ENCODE measurements at regions not wholly inside any gene's neighbourhood (a gene's known extent, or its start where the extent isn't known, plus 50 kb on each side); places are given as distances from the start of the nearest gene placed in this dataset.

DNA sequence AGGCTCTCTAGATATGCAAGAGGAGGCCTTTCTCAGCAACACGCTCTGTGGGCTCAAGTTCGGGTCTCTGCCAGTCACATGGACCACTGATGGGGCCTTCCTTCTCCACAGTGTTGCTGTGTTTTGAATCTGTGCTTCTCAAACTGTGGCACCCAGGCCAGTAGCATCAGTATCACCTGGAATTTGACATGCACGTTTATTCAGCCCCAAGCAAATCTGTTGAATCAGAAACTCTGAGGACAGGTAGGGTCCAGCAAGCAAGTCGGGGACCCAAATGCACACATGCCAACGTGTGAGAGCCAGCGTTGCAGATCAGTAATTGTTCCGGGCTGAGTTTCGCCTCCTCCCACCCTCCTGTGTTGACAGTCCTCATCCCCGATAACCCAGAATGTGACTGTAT, 502.6 kb downstream of the IRX1 start:
- Histone ChIP-seq H3K36me3 (ENCODE audit: control insufficient read depth, insufficient read depth, low read length, severe bottlenecking) (no peaks in the 10 kb centered on the region), H3K9me3 (ENCODE audit: control insufficient read depth, low read length) (no peaks in the 10 kb centered on the region), H3K4me3 (ENCODE audit: low read length) (no peak overlapping the region), H3K9ac (ENCODE audit: low read length) (no peak overlapping the region), H3K4me1 (ENCODE audit: control insufficient read depth, insufficient read depth, low read length) (no peaks in the 10 kb centered on the region), H3K27me3 (replicated peaks; ENCODE audit: control insufficient read depth, insufficient read depth, low read length) (no peaks in the 10 kb centered on the region)
- no peak for DNase-seq (ENCODE audit: low read depth)

DNA sequence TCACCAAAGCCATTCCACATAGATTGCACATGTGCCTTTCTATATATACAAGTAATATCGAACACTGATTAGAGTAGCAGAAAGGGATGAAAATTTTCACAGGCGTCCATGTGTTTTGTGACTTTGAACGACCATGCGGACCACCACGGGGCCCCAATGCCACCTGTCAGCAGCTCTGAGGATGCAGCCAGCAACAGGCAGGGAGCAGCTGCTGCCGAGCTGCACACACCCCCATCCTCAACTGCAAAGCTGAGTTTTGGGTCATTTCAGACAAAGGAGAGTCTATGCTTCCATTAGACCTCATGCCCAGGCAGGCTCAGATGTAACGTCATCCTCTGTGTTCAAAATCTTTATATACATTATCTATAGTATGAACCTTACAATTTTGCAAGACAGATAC, 503.8 kb downstream of the IRX1 start:
- no peak overlapping the region for H3K9ac ChIP-seq (ENCODE audit: low read length)
- H3K27me3 ChIP-seq (replicated peaks; ENCODE audit: control insufficient read depth, insufficient read depth, low read length), result no peaks in the 10 kb centered on the region
- no peaks in the 10 kb centered on the region for H3K36me3 ChIP-seq (ENCODE audit: control insufficient read depth, insufficient read depth, low read length, severe bottlenecking)
- no peaks in the 10 kb centered on the region for H3K4me1 ChIP-seq (ENCODE audit: control insufficient read depth, insufficient read depth, low read length)
- no peak overlapping the region for H3K4me3 ChIP-seq (ENCODE audit: low read length)
- H3K9me3 ChIP-seq (ENCODE audit: control insufficient read depth, low read length), result peaks cover 4% of the 10 kb centered on the region
- no peak for DNase-seq (ENCODE audit: low read depth)

DNA sequence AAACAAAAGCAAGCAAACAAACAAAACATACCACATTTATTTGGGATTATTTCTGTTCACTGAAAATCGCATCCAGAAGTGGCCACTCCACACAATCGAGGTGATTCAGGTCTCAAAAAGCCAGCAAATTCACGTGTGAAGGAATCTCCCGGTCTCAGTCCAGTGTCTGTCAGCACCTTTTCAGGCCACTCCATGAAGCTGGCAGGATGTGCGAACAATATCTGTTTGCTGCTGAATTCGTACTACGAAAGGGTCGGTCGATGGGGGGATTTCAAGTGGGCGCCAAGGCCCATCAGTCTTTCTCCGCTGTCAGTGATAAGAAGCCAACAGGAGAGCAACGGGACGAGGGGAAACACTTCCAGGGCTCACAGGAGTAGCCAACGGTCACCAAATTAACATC, 505.1 kb downstream of the IRX1 start:
- H3K36me3 ChIP-seq (ENCODE audit: control insufficient read depth, insufficient read depth, low read length, severe bottlenecking), result no peaks in the 10 kb centered on the region
- H3K9me3 ChIP-seq (ENCODE audit: control insufficient read depth, low read length), result peaks cover 4% of the 10 kb centered on the region
- H3K4me1 ChIP-seq (ENCODE audit: control insufficient read depth, insufficient read depth, low read length), result no peaks in the 10 kb centered on the region
- H3K9ac ChIP-seq (ENCODE audit: low read length), result no peak overlapping the region
- no peak overlapping the region for H3K4me3 ChIP-seq (ENCODE audit: low read length)
- DNase-seq (ENCODE audit: low read depth), result no peak
- H3K27me3 ChIP-seq (replicated peaks; ENCODE audit: control insufficient read depth, insufficient read depth, low read length), result no peaks in the 10 kb centered on the region

DNA sequence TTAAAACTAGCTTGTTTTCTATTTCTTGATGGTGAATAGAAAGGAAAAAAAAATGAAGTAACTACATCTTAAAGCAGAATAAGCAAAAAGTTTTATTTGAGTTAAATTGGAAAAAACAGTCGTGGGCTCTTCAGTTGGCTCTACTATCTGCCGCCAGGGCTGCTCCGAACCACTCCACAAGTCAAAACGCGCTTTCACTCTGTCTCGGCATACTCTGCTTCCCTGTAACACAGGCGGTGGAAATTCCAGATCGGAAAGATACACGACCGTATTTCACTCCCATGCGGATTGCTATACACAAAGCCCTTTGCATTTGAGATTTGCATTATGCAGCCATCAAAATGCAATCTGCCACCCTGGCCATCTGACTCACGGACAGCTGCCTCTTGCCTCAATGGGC, 505.6 kb downstream of the IRX1 start:
- no peak for DNase-seq (ENCODE audit: low read depth)
- no peaks in the 10 kb centered on the region for H3K27me3 ChIP-seq (replicated peaks; ENCODE audit: control insufficient read depth, insufficient read depth, low read length)
- no peak overlapping the region for H3K9ac ChIP-seq (ENCODE audit: low read length)
- no peaks in the 10 kb centered on the region for H3K4me1 ChIP-seq (ENCODE audit: control insufficient read depth, insufficient read depth, low read length)
- peaks cover 4% of the 10 kb centered on the region for H3K9me3 ChIP-seq (ENCODE audit: control insufficient read depth, low read length)
- no peak overlapping the region for H3K4me3 ChIP-seq (ENCODE audit: low read length)
- H3K36me3 ChIP-seq (ENCODE audit: control insufficient read depth, insufficient read depth, low read length, severe bottlenecking), result no peaks in the 10 kb centered on the region

DNA sequence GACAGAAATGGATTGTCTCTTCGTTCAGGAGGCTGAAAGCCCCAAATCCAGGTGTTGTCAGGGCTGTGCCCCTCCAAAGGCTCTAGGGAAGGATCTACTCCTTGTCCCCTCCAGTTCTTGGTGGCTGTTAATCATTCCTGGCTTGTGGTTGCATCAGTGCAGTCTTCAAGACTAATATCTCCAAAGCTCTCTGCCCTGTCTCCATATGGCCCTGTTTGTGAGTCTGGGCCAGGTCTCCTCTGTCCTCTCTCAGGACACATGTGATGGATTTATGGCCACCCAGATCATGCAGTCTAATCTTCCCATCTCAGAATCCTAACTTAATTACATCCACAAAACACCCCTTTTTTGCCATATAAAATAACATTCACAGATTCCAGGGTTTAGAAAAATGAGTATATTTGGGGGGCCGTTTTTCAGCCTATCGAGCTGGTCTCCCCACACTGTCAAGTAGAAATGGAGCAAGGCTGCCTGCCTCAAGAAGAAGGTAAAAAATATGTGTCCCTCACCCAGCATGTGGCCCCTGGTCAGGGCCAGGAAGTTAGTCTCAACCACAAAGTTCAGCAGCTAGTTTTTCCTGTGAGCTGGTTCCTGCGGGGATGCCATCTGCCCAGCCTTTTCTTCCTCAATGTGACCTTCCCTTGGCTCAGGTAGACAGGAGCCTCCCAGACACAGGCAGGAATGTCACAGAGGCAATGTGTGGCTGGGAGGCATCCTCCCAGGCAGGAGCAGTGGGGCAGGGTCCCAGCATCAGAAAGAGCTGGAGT, 509.4 kb downstream of the IRX1 start:
- Histone ChIP-seq H3K9me3 (ENCODE audit: control insufficient read depth, low read length) (peaks cover 4% of the 10 kb centered on the region), H3K4me3 (ENCODE audit: low read length) (no peak overlapping the region), H3K27me3 (replicated peaks; ENCODE audit: control insufficient read depth, insufficient read depth, low read length) (no peaks in the 10 kb centered on the region), H3K9ac (ENCODE audit: low read length) (no peak overlapping the region), H3K4me1 (ENCODE audit: control insufficient read depth, insufficient read depth, low read length) (no peaks in the 10 kb centered on the region), H3K36me3 (ENCODE audit: control insufficient read depth, insufficient read depth, low read length, severe bottlenecking) (no peaks in the 10 kb centered on the region)
- no peak for DNase-seq (ENCODE audit: low read depth)

DNA sequence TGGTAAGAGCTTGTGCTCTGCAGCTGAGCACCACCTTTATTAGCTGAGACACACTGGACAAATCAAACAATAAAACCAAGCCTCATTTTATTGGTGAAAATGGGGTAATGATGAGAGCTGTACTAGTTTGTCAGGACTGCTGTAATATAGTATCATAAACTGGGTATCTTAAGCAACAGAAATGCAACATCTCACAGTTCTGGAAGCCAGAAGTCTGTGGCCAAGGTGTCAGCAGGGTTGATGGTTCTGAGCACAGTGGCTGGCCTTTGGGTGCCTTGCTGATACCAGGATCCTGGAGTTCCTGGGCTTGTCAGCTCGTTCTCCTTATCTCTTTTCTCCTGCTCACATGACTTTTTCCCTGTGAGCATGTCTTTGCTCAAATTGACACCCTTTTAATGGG, 513.1 kb downstream of the IRX1 start:
- Histone ChIP-seq H3K36me3 (ENCODE audit: control insufficient read depth, insufficient read depth, low read length, severe bottlenecking) (no peaks in the 10 kb centered on the region), H3K27me3 (replicated peaks; ENCODE audit: control insufficient read depth, insufficient read depth, low read length) (no peaks in the 10 kb centered on the region), H3K4me1 (ENCODE audit: control insufficient read depth, insufficient read depth, low read length) (no peaks in the 10 kb centered on the region), H3K9ac (ENCODE audit: low read length) (no peak overlapping the region), H3K4me3 (ENCODE audit: low read length) (no peak overlapping the region), H3K9me3 (ENCODE audit: control insufficient read depth, low read length) (no peaks in the 10 kb centered on the region)
- no peak for DNase-seq (ENCODE audit: low read depth)

DNA sequence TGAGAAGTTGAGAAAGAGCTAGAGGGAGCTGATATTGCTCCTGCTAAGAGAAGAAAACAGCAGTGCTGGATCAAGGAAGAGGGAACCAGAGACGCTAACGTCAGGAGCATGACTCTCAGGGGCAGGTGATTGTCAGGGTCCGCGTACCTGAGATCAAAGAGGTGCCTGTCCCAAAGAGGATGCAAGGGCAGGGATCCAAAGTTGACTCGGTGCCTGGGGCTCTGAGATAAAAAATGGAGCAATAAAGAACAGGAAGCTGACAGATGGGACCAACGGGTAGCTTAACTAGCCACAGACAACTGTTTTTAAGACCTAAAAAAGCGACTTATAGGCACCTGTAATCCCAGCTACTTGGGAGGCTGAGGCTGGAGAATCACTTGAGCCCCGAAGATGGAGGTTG, 517.8 kb downstream of the IRX1 start:
- Histone ChIP-seq H3K36me3 (ENCODE audit: control insufficient read depth, insufficient read depth, low read length, severe bottlenecking) (no peaks in the 10 kb centered on the region), H3K4me1 (ENCODE audit: control insufficient read depth, insufficient read depth, low read length) (no peaks in the 10 kb centered on the region), H3K4me3 (ENCODE audit: low read length) (no peak overlapping the region), H3K9ac (ENCODE audit: low read length) (no peak overlapping the region), H3K27me3 (replicated peaks; ENCODE audit: control insufficient read depth, insufficient read depth, low read length) (no peaks in the 10 kb centered on the region), H3K9me3 (ENCODE audit: control insufficient read depth, low read length) (no peaks in the 10 kb centered on the region)
- DNase-seq (ENCODE audit: low read depth), result no peak

DNA sequence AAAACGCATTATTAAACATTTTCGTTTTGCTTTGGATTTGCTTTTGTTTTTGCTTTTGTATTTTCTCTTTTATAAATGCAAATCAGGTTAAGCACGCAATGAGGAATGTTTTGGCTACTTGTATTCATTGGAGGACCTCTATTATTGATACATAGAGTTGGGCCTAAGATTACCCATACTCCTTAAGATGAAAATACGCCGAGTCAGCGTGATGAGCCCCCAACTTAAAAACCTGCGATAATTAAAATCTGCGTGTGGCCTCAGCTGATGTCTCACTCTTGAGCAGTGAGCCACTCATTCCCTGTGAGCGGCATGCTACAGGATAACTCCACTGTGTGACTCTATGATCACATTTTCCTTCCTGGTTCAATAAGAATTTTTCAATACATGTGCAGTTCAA, 518.3 kb downstream of the IRX1 start:
- Histone ChIP-seq H3K9me3 (ENCODE audit: control insufficient read depth, low read length) (no peaks in the 10 kb centered on the region), H3K27me3 (replicated peaks; ENCODE audit: control insufficient read depth, insufficient read depth, low read length) (no peaks in the 10 kb centered on the region), H3K4me1 (ENCODE audit: control insufficient read depth, insufficient read depth, low read length) (no peaks in the 10 kb centered on the region), H3K9ac (ENCODE audit: low read length) (no peak overlapping the region), H3K36me3 (ENCODE audit: control insufficient read depth, insufficient read depth, low read length, severe bottlenecking) (no peaks in the 10 kb centered on the region), H3K4me3 (ENCODE audit: low read length) (no peak overlapping the region)
- no peak for DNase-seq (ENCODE audit: low read depth)

DNA sequence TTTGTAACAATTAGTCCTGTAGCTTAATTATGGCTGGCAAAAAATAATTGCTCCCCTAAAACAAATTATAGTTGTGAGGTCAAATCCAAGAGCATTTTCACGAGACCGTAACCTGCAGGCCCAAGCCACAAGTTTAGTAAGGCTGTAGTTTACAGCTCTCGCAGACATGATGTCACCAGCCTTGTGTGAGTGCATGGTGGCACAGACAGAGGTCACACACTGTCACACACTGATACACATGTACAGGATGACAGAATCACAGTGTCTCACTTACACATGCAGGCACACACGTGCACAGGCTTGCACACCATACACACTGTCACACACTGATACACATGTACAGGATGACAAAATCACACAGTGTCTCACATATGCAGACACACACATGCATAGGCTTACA, 518.8 kb downstream of the IRX1 start:
- Histone ChIP-seq H3K27me3 (replicated peaks; ENCODE audit: control insufficient read depth, insufficient read depth, low read length) (no peaks in the 10 kb centered on the region), H3K9ac (ENCODE audit: low read length) (no peak overlapping the region), H3K4me1 (ENCODE audit: control insufficient read depth, insufficient read depth, low read length) (no peaks in the 10 kb centered on the region), H3K36me3 (ENCODE audit: control insufficient read depth, insufficient read depth, low read length, severe bottlenecking) (no peaks in the 10 kb centered on the region), H3K4me3 (ENCODE audit: low read length) (no peak overlapping the region), H3K9me3 (ENCODE audit: control insufficient read depth, low read length) (no peaks in the 10 kb centered on the region)
- DNase-seq (ENCODE audit: low read depth), result no peak

DNA sequence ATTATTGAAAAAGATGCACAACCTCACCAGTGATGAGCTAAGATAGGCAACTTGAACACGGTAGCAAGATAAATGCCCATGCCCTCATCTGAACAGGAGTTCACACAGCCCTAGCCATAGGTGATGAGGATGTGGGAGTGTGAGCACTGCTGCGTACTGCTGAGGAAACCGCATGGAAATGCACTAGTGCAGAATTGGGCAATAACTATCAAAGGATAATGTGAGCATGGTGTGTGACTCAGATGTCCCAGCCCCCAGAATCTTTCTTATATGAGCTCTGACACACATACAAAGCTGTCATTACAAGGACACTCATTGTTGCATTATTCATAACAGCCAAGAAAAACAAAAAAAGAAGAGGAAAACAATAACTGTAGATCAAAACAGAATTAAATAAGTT, 521.2 kb downstream of the IRX1 start:
- Histone ChIP-seq H3K9ac (ENCODE audit: low read length) (no peak overlapping the region), H3K4me3 (ENCODE audit: low read length) (no peak overlapping the region), H3K9me3 (ENCODE audit: control insufficient read depth, low read length) (no peaks in the 10 kb centered on the region), H3K4me1 (ENCODE audit: control insufficient read depth, insufficient read depth, low read length) (no peaks in the 10 kb centered on the region), H3K36me3 (ENCODE audit: control insufficient read depth, insufficient read depth, low read length, severe bottlenecking) (no peaks in the 10 kb centered on the region), H3K27me3 (replicated peaks; ENCODE audit: control insufficient read depth, insufficient read depth, low read length) (no peaks in the 10 kb centered on the region)
- no peak for DNase-seq (ENCODE audit: low read depth)

DNA sequence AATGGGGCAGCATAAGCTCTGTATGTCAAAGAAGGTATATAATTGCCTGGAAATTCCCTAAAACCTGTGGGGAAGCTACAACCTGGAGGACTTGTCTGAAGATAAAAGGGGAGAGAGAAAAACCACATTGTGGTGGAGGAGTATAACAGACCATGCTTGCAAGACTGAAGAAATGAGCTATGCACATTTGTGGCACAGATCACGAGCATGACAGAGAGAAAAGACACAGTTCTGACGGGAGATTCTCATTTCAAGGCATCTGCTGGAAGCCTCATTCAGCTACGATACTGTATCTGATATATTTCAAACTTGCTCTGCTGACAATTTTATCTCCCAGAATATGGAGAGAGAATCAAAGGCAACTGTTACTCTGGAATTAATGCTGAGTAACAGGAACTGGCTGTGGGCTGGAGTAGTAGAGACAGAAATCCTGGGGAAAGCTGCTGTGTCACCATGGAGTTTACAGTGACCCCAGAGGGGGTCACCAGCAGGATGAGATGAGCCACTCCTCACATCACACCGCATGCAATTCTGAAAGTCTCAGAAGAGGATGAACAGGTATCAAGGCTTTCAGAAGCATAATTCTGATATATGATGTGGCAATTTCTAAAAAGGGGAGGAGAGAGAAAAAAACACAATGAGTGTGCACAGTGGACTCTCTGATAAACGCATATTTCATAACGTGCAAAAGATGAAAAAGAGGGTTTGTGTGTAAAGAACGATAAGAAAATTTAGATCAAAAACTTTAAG, 528.8 kb downstream of the IRX1 start:
- Histone ChIP-seq H3K4me1 (ENCODE audit: control insufficient read depth, insufficient read depth, low read length) (no peaks in the 10 kb centered on the region), H3K9ac (ENCODE audit: low read length) (no peak overlapping the region), H3K4me3 (ENCODE audit: low read length) (no peak overlapping the region), H3K27me3 (replicated peaks; ENCODE audit: control insufficient read depth, insufficient read depth, low read length) (no peaks in the 10 kb centered on the region), H3K9me3 (ENCODE audit: control insufficient read depth, low read length) (peaks cover 7% of the 10 kb centered on the region), H3K36me3 (ENCODE audit: control insufficient read depth, insufficient read depth, low read length, severe bottlenecking) (no peaks in the 10 kb centered on the region)
- no peak for DNase-seq (ENCODE audit: low read depth)

Data from adipocyte (in vitro differentiated cells).